ENCODE measurements at regions not wholly inside any gene's neighbourhood (a gene's known extent, or its start where the extent isn't known, plus 50 kb on each side); places are given as distances from the start of the nearest gene placed in this dataset.

- TF ChIP-seq CTCF (conservative IDR thresholded peaks at IDR 0.05) (no peak), ZFX (IDR thresholded peaks at IDR 0.05) (no peak)
Measured at GRCh38 chr12:127292736-127293135, 974.2 kb upstream of the TMEM132C start.
